GM18868 (cell line): ENCODE measurements at regions not wholly inside any gene's neighbourhood (a gene's known extent, or its start where the extent isn't known, plus 50 kb on each side); places are given as distances from the start of the nearest gene placed in this dataset.

Experiments used
- ATAC-seq: cut with Tn5 transposase; IDR thresholded peaks from one replicate; pipeline ENCODE4 v1.9.1; 2021; ENCODE audit warnings: mild to moderate bottlenecking, moderate library complexity; ENCODE audit not compliant: unreplicated experiment

DNA sequence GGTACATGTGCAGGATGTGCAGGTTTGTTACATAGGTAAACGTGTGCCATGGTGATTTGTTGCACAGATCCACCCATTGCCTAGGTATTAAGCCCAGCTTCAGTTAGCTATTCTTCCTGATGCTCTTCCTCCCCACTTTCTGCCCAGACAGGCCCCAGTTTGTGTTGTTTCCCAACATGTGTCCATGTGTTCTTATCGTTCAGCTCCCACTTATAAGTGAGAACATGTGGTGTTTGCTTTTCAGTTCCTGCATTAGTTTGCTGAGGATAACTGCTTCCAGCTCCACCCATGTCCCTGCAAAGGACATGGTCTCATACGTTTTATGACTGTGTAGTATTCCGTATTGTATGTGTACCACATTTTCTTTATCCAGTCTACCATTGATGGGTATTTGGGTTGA, 251.7 kb upstream of the NOVA1 start:
- no peak for ATAC-seq

DNA sequence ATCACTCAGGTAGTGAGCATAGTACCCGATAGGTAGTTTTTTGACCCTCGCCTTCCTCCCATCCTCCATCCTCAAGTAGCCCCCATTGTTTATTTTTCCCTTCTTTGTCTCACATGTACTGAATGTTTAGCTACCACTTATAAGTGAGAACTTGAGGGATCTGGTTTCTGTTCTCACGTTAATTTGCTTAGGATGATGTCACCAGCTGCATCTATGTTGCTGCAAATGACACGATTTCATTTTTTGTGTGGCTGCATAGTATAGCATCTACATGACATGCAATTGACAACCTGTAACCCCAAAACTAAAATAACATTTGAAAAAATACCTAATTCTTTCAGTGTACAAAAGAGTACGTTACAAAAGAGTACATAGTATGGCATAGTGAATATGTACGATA, 254.0 kb upstream of the NOVA1 start:
- ATAC-seq = no peak

DNA sequence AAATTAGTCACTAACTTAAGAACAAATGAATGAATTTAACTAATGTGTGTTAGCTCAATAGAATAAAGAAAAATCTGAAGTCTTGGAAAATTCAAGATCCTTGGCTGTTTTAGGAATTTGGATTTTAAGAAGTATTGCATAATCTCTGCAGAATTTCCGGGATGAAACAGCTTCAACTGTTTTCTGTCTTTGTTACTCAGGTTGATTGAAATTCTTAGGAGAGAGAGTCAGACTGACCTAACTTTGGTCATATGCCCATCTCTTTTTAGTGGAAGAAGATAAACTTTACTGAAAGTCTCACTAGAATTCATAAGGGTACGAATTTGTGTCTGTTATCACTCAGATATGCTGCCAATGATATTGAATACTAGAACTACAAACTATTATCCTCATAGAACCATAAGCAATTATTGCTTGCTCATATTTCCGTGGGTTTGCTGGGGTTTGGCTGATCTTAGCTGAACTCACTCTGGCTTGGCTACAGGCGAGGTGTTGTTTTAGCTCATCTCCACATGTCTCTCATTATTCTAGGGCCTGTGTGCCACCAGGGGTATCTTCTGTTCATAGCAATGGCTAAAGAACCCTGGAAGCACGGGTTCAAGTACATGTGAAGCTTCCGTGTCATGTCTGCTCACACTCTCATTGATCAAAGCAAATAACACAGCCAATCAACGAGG, 257.4 kb upstream of the NOVA1 start:
- no peak for ATAC-seq

DNA sequence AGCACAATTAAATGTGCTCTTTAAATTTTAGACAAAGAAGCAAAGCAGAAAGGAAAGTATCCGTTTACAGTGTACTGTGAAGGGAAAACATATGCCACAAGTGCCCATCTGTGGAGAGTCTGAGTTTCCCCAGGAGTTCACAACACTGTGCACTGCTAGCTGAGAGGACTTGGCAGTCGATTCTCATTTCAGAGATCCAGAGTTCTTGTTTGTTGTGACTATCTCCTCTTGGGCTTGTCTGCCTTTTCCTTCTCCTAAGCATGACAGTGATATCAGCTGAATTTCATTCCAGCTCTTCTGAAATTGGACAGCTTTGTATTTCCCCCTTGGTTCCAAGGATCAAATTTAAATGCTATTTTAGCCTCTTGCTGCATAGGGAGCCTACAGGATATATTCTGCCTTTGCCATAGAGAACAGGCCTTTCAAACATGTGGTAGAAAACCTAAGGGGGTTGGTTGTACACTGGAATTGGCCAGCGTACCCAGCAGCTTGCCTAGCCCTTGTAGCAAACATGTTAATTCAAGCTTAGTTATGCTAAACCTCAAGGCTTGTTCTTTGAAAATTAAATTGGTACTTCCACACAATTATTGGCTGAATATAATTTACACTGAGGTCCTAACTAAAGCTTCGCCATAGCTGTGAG, 259.2 kb upstream of the NOVA1 start:
- ATAC-seq = no peak

DNA sequence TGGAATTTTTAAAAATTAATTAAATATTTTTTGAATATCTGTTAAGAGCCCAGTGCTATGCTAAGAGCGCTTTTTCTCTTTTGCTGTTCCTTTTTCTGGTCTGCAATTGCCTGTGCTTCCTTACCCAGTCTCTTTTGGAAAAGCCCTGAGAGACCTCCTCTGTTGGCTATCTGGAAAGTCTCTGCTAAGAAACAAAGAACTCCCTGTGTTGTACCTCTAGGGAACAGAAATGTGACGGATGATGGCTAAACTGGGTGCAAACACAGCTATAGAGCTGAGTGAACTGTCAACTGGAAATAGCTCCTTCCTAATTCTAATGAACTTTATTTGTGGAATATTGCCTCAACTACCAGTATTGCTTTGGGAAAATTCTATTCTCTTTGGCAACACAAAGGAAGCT, 261.6 kb upstream of the NOVA1 start:
- no peak for ATAC-seq

DNA sequence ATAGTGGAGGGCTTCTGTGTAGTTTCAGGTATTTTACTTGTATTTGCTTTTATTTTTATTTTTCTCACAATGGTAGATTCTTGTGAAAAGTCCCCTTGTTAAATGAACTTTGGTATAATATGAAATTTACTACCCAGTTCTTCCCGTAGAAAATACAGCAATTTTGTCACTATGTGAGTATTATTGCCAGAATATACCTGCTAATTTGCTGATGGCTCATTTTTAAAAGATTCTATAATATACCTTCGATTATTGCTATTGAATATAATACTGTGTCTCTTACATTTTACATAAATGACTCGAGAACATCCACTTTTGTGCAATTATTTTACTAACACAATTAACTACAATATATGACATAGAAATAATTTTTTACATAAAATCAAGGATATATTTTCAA, 262.3 kb upstream of the NOVA1 start:
- no peak for ATAC-seq

DNA sequence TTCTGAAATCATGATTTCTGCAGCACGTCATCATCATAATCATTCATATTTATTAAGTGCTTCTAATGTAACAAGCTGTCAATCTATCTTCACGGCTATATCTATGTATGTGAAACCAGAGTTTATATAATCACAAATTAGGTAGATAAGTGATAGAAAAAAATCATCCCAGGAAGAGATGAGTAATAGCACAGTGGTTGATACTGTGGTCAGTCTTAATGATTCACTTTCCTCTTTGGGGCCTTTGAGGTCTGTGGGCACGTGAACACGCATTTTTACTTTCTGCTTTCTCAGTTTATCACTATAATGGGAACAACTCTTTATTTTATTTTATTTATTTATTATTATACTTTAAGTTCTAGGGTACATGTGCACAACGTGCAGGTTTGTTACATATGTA, 265.9 kb upstream of the NOVA1 start:
- ATAC-seq = no peak

DNA sequence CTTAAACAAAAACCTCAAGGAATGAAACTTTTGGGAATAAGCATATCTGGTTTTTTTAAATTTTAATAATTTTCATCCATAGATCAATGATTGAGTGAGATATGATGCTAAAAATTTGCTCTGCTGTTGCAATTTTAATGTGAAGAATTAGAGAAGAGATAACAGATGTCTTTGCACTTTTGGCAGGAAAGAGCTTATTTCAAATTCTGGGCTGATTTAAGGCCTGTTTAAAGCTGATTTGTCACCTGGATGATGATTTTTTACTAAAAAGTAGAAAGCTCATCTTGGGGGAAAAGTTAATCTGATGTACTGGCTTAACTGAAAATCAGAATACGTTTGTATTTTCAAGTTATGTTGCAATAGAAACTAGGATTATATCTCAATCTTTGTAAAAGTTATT, 268.9 kb upstream of the NOVA1 start:
- no peak for ATAC-seq

DNA sequence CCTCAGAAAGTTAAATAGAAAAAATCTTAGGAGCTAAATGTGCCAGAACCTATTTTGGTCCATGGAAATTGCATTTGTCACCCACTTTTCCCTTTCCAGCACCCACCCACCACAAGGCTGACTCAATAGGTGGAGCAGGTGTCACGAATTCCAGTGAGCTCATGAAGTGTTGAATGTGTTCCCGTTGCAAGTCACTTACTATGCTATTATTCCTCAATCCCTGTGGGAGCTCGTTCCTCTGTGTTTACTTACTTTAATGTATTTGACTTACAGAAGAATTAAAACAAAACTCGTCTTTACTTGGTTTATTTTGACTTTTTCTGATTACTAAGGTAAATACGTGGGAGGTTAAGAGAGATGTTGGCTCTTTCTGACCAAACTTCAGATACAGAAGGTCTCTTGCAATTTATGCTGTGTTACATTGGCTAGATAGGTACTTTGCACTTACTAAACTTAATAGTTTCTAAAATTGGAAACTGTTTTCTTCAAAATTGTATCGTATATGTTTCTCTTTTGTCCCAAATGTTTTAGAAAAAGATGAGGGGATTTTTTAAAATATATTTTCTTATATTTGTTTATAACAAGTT, 269.4 kb upstream of the NOVA1 start:
- ATAC-seq = no peak

DNA sequence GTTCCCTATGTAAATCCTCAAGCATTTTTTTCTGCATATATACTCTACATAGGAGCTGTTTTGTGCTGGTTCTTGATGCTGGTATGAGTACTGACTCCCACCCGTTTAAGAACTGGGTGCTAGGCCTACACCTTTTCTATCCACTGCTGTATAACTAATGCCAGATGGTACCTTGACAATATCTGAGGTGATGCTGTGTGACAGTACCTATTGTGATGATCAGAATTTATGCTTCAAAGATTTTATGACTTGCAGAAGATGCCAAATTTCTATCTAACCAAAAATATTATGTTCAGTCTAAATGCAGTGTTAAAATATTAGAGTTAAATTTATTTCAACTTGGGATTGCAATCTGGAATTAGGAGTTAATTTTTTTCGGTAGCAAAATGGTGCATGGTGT, 272.3 kb upstream of the NOVA1 start:
- ATAC-seq = no peak

DNA sequence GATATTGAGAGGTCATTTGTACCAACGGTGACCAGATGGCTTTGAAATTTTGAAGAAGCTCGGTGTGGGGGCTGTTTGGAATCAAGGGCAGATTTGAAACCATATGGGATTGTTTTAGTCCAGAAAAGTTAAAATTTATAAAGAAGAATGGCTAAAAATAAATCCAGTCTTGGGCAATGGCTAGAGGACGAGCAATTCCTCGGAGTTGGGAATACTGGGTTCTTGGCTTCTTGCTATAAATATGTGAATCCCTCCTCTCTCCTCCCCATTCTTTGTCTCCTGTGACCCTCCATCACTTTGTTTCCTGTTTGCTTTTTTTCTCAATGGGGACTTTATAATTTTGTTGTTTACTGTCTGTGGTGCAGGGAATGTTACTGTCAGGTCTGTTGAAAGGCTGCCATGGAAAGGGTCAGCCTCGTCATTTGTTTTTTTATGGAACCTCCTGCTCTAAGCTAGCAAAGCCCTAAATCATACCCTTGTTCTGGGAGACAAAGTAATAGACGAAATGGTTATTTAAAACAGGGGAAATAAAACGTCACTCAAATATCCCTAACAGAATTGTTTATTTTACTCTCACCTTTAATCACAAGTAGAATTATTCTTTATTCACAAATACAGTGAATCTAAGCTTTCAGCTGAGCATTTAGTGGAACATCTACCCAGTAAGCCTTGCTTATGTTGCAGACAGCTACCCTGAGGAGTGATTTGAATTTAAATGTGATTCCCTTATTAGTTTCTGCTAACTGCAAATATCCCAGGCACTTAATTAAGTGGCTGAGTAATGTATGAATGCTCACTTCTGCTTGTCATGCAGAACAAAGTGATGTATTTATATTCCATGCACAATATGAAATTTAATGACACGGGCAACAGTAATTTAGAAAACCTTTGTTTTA, 273.1 kb upstream of the NOVA1 start:
- no peak for ATAC-seq

DNA sequence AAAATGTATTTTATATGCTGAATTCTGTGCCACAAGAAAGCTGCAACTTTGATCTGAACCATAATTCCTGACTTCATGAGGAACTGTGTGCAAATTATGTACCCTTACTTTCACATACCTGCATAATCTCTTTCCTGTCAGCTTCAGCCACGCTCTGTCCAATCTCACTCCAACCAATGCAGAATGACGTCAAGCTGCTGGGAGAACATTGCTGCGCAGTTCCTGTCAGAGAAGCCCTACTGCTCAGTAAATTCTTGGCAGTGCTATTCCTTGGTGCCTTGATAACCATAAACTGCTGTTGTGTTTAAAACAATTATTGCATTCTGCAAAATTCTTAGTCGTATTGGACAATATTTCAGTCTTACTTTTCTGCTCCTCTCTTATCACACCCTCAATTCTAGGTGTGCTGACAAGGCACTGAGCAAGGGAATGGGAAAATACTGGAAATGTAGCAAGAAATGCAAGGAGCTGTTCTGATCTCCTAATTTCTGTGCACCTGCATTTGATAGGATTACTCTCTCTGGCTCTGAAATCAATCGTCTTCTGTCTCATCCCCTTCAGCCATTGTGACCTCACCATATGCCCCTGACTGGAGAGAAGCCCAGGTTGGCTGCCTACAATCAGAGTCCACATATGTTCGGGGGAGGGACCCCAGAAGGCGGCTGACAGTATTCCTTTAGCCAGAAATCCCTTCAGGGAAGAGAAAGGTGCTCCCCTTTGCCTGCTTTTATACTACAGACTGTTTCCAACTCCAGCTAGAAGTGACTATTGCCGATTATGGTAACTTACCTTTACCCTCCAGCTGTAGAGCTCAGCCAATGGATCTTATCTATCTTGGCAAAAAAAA, 274.9 kb upstream of the NOVA1 start:
- no peak for ATAC-seq

DNA sequence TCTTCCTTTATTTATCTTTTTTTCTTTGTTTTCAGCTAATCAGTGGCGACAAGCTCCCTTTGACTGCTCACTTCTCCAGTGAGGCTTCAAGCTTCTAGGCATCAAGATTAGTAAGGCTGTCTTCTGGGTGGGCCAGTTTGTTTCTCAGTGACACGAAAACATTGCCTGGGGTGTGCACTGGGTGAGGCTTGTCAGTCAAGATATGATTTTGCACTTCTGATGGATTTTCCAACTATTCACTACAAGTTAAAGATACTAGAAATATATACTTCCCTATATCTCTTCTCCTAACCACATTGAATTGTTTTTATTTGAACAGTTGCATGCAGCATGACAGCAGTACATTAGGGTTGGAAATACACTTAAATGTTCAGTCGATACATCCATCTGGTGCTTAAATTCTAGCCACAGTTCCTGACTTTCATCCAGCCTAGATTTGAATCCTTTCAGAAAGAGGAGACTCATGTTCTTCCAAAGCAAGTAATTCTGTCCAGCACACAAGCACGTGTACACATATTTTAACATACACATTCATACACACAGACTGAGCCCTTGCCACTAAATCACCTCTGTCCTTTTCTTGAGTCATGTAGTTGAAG, 275.6 kb upstream of the NOVA1 start:
- no peak for ATAC-seq

DNA sequence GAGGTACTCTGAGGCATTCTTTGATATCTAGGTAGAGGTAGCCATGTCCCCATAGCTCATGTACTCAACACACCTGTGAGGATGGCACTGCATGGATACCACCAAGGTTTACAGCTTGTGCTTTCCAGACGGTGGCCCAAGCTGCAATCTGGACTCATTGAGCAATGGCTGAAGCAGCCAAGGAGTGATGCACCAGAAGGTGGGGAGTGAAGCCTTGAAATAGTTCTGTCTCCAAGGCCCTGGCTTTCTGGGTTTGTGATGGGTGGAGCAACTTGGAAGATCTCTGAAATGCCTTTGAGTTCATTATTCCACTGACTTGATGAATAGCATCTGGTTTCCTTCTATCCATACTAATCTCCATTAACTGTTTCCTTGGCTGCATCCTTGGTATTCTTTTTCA, 290.0 kb upstream of the NOVA1 start:
- no peak for ATAC-seq

DNA sequence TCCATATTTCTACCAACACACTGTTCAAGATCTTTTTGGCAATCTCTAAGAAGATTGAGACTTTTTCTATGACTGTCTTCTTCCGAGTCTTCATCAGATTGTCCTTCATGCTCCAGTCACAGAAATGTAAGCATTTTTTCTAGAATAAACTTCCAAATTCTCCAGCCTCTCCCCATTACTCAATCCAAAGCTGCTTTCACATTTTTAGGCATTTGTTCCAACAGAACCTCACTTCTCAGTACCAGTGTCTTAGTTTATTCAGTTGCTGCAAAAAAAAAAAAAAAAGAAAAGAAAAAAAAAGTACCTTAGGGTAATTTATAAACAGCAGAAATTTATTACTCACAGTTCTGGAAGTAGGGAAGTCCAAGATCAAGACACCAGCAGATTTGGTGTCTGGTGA, 290.8 kb upstream of the NOVA1 start:
- ATAC-seq = no peak

DNA sequence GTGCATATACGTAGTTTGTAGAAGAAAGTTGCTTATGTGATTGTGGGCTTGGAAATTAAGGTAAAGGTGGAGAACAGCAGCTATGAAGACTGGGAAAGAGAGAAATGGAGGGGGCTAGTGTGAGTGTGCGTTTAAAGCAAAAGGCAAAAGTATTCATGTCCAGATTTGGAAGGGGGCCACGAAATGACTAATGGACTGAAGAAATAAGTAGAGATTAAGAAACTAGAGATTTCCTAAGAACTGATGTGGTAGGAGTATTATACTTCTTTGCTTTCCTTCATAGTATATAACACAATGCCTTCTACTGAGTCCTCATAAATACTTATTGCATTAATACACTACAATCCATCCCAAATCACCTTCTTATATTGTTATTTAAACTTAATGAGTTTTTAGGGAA, 298.6 kb upstream of the NOVA1 start:
- no peak for ATAC-seq

DNA sequence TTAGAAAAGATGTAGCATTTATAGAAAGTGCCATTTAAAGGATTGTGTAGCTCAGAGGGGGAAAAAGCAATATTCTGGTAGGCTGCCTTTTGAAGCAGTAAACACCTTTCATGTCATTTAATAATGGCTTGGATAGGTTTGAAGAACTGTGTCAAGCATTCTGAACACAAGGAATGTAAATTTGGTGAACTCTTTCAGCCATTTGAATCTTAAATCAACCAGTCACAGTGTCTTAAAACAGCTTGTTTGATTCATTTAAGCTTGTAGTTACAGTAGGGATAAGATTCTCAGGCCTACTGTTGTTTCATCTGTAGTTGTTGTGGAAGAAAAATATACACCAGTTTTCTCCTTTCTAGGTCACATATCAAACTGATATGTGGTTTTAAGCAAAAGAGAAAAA, 299.4 kb upstream of the NOVA1 start:
- no peak for ATAC-seq

DNA sequence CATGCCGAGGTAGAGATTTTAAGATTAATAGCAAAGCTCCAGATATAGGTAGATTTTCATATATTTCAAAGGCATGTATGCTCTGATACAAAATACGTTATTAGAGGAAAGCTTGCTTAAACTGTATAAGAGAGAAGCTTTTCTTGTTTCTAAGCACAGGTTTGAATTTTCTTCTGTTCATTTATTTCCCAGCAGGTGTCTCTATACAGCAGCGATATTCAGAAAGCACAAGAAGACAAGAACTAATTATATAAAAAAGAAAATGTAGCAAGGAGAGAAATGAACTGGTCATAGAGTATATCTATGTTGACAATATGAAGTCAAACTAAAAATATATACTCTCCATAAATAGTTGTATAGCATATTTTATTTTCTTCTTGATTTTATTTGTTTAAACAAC, 307.4 kb upstream of the NOVA1 start:
- no peak for ATAC-seq

DNA sequence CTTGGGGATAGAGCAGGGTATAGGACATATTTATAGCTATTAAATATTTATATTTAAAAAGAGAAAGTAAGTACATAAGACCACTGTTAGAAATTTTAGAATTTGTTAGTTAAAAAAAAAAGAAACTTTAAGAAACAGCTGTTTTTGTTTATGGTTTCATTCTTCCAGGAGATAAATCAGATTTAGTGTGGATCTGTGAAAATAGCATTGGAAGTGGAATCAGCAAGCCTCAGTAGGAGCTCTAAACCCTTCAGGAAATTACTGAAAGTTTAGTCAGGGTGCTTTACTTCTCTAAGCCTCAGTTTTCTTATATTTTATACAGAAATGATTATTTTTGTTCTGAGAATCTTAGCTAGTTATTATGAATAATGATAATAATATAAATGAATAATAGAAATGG, 316.0 kb upstream of the NOVA1 start:
- no peak for ATAC-seq

DNA sequence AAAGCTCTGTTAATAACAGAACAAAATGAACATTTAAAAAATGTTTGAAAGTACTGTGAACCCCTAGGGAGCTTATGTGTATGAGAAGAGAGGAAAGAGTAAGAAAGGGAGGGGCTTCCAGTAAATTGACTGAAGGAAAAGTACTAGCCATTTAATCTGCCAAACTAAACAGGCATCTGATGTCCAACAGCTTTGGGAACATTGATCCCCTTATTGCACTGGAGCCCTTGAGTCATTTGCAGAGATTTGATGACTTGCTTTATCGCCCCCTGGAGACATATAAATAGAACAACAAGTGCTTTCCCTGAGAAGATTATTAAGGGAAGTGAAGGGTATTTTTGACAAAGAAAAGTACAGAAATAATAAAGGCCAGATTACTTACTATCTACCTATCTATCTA, 319.3 kb upstream of the NOVA1 start:
- no peak for ATAC-seq
